Uterus (tissue), 2 donors: ENCODE measurements at regions not wholly inside any gene's neighbourhood (a gene's known extent, or its start where the extent isn't known, plus 50 kb on each side); places are given as distances from the start of the nearest gene placed in this dataset.

Experiments used
- CTCF ChIP-seq, 4 experiments: fragments of 200-600 bp in 2 of 4; fragments of 450-650 bp in 2 of 4; sonication (generic) in 2 of 4; IDR thresholded peaks; one replicate each; pipeline ENCODE4 v1.5.1; 2016 to 2019; ENCODE audit warnings: antibody characterized with exemption in 4 of 4, mild to moderate bottlenecking in 2 of 4, moderate library complexity in 1 of 4
- POLR2A ChIP-seq, 2 donors: fragments of 450-650 bp; IDR thresholded peaks; one replicate each; pipeline ENCODE4 v1.6.1; 2016; ENCODE audit warnings: antibody characterized with exemption in 2 of 2, mild to moderate bottlenecking in 1 of 2, moderate library complexity in 1 of 2

GRCh38 chr1:69195136-69195535 lies 372.6 kb upstream of the LRRC7 start:
- no peak for TF ChIP-seq CTCF (IDR thresholded peaks at IDR 0.05)
- no peak for TF ChIP-seq POLR2A (IDR thresholded peaks at IDR 0.05)
